Endodermal cell (in vitro differentiated cells): ENCODE measurements at regions not wholly inside any gene's neighbourhood (a gene's known extent, or its start where the extent isn't known, plus 50 kb on each side); places are given as distances from the start of the nearest gene placed in this dataset.

ENCODE experiments used
- DNase-seq: peaks from one replicate; pipeline ENCODE4 v3.0.0-alpha.2; 2017
- H3K27ac ChIP-seq: 2 replicates; pipeline ENCODE4 v1.5.1; 2013; ENCODE audit warnings: mild to moderate bottlenecking, low read depth, low read length, moderate library complexity
- H3K27me3 ChIP-seq: 2 replicates; pipeline ENCODE4 v1.6.1; 2013; ENCODE audit warnings: mild to moderate bottlenecking, low read length, moderate library complexity; ENCODE audit not compliant: insufficient read depth, control insufficient read depth, poor library complexity, severe bottlenecking
- H3K36me3 ChIP-seq: 2 replicates; pipeline ENCODE4 v1.7.0; 2013; ENCODE audit warnings: mild to moderate bottlenecking, low read length, moderate library complexity; ENCODE audit not compliant: control insufficient read depth, insufficient read depth
- H3K4me1 ChIP-seq: one replicate; pipeline ENCODE4 v1.7.0; 2013; ENCODE audit warnings: low read length; ENCODE audit not compliant: control insufficient read depth, insufficient read depth
- H3K4me3 ChIP-seq: 2 replicates; pipeline ENCODE4 v1.5.1; 2013; ENCODE audit warnings: mild to moderate bottlenecking, low read length, moderate library complexity
- H3K9ac ChIP-seq: 2 replicates; pipeline ENCODE4 v1.6.1; 2013; ENCODE audit warnings: mild to moderate bottlenecking, low read length, moderate library complexity; ENCODE audit not compliant: poor library complexity, severe bottlenecking; ENCODE audit errors: extremely low read depth
- H3K9me3 ChIP-seq: 2 replicates; pipeline ENCODE4 v1.6.1; 2013; ENCODE audit warnings: mild to moderate bottlenecking, low read length, moderate library complexity; ENCODE audit not compliant: control insufficient read depth
- H3K27ac Mint-ChIP-seq: 2 replicates; pipeline ENCODE4 v1.8.0; 2020; ENCODE audit warnings: mixed read lengths
- H3K27me3 Mint-ChIP-seq: 2 replicates; pipeline ENCODE4 v1.8.0; 2021; ENCODE audit warnings: mild to moderate bottlenecking, mixed read lengths; ENCODE audit not compliant: insufficient read depth
- H3K36me3 Mint-ChIP-seq: 2 replicates; pipeline ENCODE4 v1.8.0; 2020; ENCODE audit warnings: low read depth, mixed read lengths
- H3K4me1 Mint-ChIP-seq: 2 replicates; pipeline ENCODE4 v1.8.0; 2020; ENCODE audit warnings: mixed read lengths
- H3K4me3 Mint-ChIP-seq: 2 replicates; pipeline ENCODE4 v1.8.0; 2020; ENCODE audit warnings: mild to moderate bottlenecking, moderate library complexity, mixed read lengths
- H3K9me3 Mint-ChIP-seq: 2 replicates; pipeline ENCODE4 v1.8.0; 2020; ENCODE audit warnings: mild to moderate bottlenecking, mixed read lengths
- CTCF ChIP-seq: fragments of 200-600 bp; sonication (generic); conservative IDR thresholded peaks from 2 replicates; pipeline ENCODE4 v1.5.0; 2021; ENCODE audit warnings: antibody characterized with exemption, mild to moderate bottlenecking
- WGBS, 2 experiments: methylation state at CpG; one replicate each; pipeline versions ENCODE4 v1.1.5 to v1.1.7; 2013; ENCODE audit warnings: missing lambda C conversion rate in 2 of 2, mixed read lengths in 1 of 2; ENCODE audit not compliant: insufficient coverage in 1 of 2, insufficient read length in 1 of 2; 5-methylcytosine and 5-hydroxymethylcytosine counted together

DNA sequence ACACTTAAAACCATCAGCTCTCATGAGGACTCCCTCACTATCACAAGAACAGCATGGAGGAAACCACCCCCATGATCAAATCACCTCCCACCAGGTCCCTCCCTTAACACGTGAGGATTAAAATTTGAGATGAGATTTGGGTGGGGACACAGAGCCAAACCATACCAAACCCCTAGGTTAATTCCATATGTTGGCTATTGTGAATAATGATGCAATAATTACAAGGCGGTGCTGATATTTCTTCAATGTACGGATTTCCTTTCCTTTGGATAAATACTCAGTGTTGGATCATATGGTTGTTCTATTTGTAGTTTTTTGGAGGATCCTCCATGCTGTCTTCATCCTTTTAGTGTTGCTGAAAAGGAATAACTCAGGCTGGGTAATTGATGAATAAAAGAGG lies 652.1 kb upstream of the PKDCC start:
- 96% methylated on average over 2 of the region's 3 CpGs; no CpG with 5 or more reads in 1 of the 2 experiments for WGBS, 2 experiments
- Histone ChIP-seq H3K9ac (no peak overlapping the region), H3K36me3 (no peaks in the 10 kb centered on the region), H3K27ac (no peak overlapping the region), H3K4me1 (no peaks in the 10 kb centered on the region), H3K9me3 (peaks cover 9% of the 10 kb centered on the region), H3K4me3 (no peak overlapping the region), H3K27me3 (no peaks in the 10 kb centered on the region)
- H3K4me3 Mint-ChIP-seq: no peak overlapping the region
- H3K9me3 Mint-ChIP-seq: peaks cover 13% of the 10 kb centered on the region
- no peaks in the 10 kb centered on the region for H3K27me3 Mint-ChIP-seq
- TF ChIP-seq CTCF: no peak
- no peak for DNase-seq
- H3K4me1 Mint-ChIP-seq: no peaks in the 10 kb centered on the region
- H3K36me3 Mint-ChIP-seq: no peaks in the 10 kb centered on the region
- H3K27ac Mint-ChIP-seq: no peak overlapping the region

GRCh38 chr2:41399437-41400087 lies 648.3 kb upstream of the PKDCC start:
- no peaks in the 10 kb centered on the region for H3K27me3 ChIP-seq
- peaks cover 13% of the 10 kb centered on the region for H3K9me3 Mint-ChIP-seq
- no peaks in the 10 kb centered on the region for H3K36me3 ChIP-seq
- H3K4me3 Mint-ChIP-seq: no peak overlapping the region
- H3K9ac ChIP-seq: no peak overlapping the region
- no peak overlapping the region for H3K4me3 ChIP-seq
- H3K4me1 ChIP-seq: no peaks in the 10 kb centered on the region
- H3K9me3 ChIP-seq: peaks cover 9% of the 10 kb centered on the region
- TF ChIP-seq CTCF: no peak
- H3K27ac ChIP-seq: no peak overlapping the region
- 77% methylated on average over 1 of the region's 1 CpG; no CpG with 5 or more reads in 1 of the 2 experiments for WGBS, 2 experiments
- DNase-seq: no peak
- no peaks in the 10 kb centered on the region for H3K36me3 Mint-ChIP-seq
- no peaks in the 10 kb centered on the region for H3K27me3 Mint-ChIP-seq
- no peak overlapping the region for H3K27ac Mint-ChIP-seq
- H3K4me1 Mint-ChIP-seq: no peaks in the 10 kb centered on the region

DNA sequence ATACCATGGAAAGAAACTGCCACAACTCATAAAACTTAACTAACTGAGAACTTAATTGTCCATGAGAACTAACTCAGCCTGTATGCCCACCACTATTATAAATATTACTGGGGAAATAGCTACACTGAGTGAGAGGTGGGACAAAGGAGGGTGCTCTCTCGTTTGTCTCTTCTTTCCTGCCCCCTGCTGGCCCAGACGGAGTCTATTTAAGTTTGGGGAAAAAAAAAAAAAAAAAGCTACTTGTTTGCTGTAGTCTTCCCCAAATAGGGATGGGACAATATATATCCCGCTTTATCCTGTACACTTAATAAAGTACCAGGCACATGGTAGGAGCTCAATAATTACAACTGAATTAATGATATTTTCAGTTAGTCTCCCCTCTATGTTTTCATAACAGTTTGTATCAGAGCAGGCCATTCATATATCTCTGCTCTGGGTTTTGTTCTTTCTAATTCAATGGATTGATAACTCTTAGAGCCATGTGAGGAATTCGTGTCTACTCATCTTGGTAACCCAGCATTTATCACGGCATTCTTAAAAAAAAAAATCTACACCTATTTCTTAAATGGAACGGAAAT lies 647.6 kb upstream of the PKDCC start:
- peaks cover 12% of the 10 kb centered on the region for H3K9me3 Mint-ChIP-seq
- 48 to 57% methylated on average over 2 to 4 of the region's 6 CpGs for WGBS, 2 experiments
- H3K27ac Mint-ChIP-seq: no peak overlapping the region
- Histone ChIP-seq H3K9ac (no peak overlapping the region), H3K4me3 (no peak overlapping the region), H3K36me3 (no peaks in the 10 kb centered on the region), H3K27me3 (no peaks in the 10 kb centered on the region), H3K4me1 (no peaks in the 10 kb centered on the region), H3K27ac (no peak overlapping the region), H3K9me3 (peaks cover 8% of the 10 kb centered on the region)
- no peak overlapping the region for H3K4me3 Mint-ChIP-seq
- H3K4me1 Mint-ChIP-seq: no peaks in the 10 kb centered on the region
- peak; percentile 75 for TF ChIP-seq CTCF
- H3K27me3 Mint-ChIP-seq: no peaks in the 10 kb centered on the region
- peak; percentile 74 for DNase-seq
- no peaks in the 10 kb centered on the region for H3K36me3 Mint-ChIP-seq
